Upper lobe of left lung (tissue), 4 donors: ENCODE measurements at regions not wholly inside any gene's neighbourhood (a gene's known extent, or its start where the extent isn't known, plus 50 kb on each side); places are given as distances from the start of the nearest gene placed in this dataset.

Source experiments
- EP300 ChIP-seq, 4 donors: sonication (generic); formaldehyde crosslinking; IDR thresholded peaks; one replicate each; pipeline ENCODE4 v1.5.1; 2017; ENCODE audit warnings: antibody characterized with exemption in 4 of 4, control low read depth in 2 of 4
- POLR2A ChIP-seq, 4 donors: fragments of 450-650 bp; IDR thresholded peaks; one replicate each; pipeline ENCODE4 v1.5.1; 2016 to 2017; ENCODE audit warnings: antibody characterized with exemption in 4 of 4, mild to moderate bottlenecking in 2 of 4
- POLR2AphosphoS5 ChIP-seq, 2 donors: sonication (generic); formaldehyde crosslinking; IDR thresholded peaks; one replicate each; pipeline ENCODE4 v1.5.1; 2017; ENCODE audit warnings: antibody characterized with exemption in 2 of 2
- TF ChIP-seq, protein P1 (sequence below), 6 experiments: fragments of 450-650 bp in 4 of 6; fragments of 200-600 bp in 2 of 6; sonication (generic) in 2 of 6; IDR thresholded peaks; one replicate each; pipeline ENCODE4 v1.5.1; 2016 to 2019; ENCODE audit warnings: antibody characterized with exemption in 6 of 6

DNA sequence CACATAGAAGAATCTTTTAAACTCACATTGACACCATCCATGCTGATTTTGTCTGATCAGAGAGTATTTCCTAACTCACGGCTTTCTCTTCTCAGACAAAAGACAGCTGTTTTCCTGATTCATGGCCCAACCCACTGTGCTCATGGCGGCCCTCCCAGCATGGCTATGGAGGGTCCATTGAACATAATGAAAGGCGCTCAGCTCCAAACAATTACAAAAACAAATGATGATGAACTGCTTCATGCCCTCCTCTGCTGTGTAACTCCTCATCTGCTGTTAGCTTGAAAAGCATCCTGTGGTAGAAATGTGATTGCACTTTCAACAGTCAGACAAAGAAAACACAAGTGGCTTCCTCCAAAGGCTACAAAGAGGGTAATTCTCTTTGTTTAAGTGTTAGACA lies 673.8 kb downstream of the PRELID2 start:
- TF ChIP-seq EP300 (IDR thresholded peaks at IDR 0.05) (no peak), POLR2A (IDR thresholded peaks at IDR 0.05) (no peak), POLR2AphosphoS5 (IDR thresholded peaks at IDR 0.05) (no peak)
- TF ChIP-seq, protein P1, sequence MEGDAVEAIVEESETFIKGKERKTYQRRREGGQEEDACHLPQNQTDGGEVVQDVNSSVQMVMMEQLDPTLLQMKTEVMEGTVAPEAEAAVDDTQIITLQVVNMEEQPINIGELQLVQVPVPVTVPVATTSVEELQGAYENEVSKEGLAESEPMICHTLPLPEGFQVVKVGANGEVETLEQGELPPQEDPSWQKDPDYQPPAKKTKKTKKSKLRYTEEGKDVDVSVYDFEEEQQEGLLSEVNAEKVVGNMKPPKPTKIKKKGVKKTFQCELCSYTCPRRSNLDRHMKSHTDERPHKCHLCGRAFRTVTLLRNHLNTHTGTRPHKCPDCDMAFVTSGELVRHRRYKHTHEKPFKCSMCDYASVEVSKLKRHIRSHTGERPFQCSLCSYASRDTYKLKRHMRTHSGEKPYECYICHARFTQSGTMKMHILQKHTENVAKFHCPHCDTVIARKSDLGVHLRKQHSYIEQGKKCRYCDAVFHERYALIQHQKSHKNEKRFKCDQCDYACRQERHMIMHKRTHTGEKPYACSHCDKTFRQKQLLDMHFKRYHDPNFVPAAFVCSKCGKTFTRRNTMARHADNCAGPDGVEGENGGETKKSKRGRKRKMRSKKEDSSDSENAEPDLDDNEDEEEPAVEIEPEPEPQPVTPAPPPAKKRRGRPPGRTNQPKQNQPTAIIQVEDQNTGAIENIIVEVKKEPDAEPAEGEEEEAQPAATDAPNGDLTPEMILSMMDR (IDR thresholded peaks at IDR 0.05): no peak
